SH-SY5Y (cell line): ENCODE measurements at regions not wholly inside any gene's neighbourhood (a gene's known extent, or its start where the extent isn't known, plus 50 kb on each side); places are given as distances from the start of the nearest gene placed in this dataset.

Experiments used
- GATA2 ChIP-seq: IDR thresholded peaks from 2 replicates; pipeline ENCODE4 v1.6.1; 2011; ENCODE audit warnings: mild to moderate bottlenecking, low read depth, low read length
- GATA3 ChIP-seq: IDR thresholded peaks from 2 replicates; pipeline ENCODE4 v1.6.1; 2011; ENCODE audit warnings: low read depth, mild to moderate bottlenecking, low read length, moderate library complexity

GRCh38 chr15:53918180-53919079 is 59.8 kb upstream of the UNC13C start:
- no peak for TF ChIP-seq GATA2
- TF ChIP-seq GATA3 = no peak

- no peak for TF ChIP-seq GATA2
- no peak for TF ChIP-seq GATA3
These were observed 61.1 kb upstream of the UNC13C start for GRCh38 chr15:53917109-53917508.

- TF ChIP-seq GATA2 (no peak), GATA3 (no peak)
These were observed 66.8 kb upstream of the UNC13C start for GRCh38 chr15:53911431-53911830.

GRCh38 chr15:53910852-53911251 is 67.4 kb upstream of the UNC13C start:
- TF ChIP-seq GATA3 (no peak), GATA2 (no peak)

GRCh38 chr15:53910236-53910849 is 67.9 kb upstream of the UNC13C start:
- TF ChIP-seq GATA2 (no peak), GATA3 (no peak)

GRCh38 chr15:53903129-53903528 is 75.1 kb upstream of the UNC13C start:
- TF ChIP-seq GATA2 = no peak
- TF ChIP-seq GATA3 = no peak

GRCh38 chr15:53884441-53884840 is 93.8 kb upstream of the UNC13C start:
- TF ChIP-seq GATA2 (no peak), GATA3 (no peak)

GRCh38 chr15:53882311-53882710 is 95.9 kb upstream of the UNC13C start:
- TF ChIP-seq GATA3 (no peak), GATA2 (no peak)

GRCh38 chr15:53880357-53880756 is 97.9 kb upstream of the UNC13C start:
- TF ChIP-seq GATA2 = no peak
- TF ChIP-seq GATA3 = no peak

- TF ChIP-seq GATA3 = no peak
These were observed 102.5 kb upstream of the UNC13C start for GRCh38 chr15:53875711-53876110.

- TF ChIP-seq GATA3 = no peak
- no peak for TF ChIP-seq GATA2
These were observed 103.1 kb upstream of the UNC13C start for GRCh38 chr15:53875139-53875538.

- TF ChIP-seq GATA3 (no peak), GATA2 (no peak)
These were observed 105.8 kb upstream of the UNC13C start for GRCh38 chr15:53872410-53872809.

GRCh38 chr15:53869806-53870073 is 108.5 kb upstream of the UNC13C start:
- TF ChIP-seq GATA2 = no peak
- TF ChIP-seq GATA3 = no peak

GRCh38 chr15:53869044-53869805 is 109.0 kb upstream of the UNC13C start:
- TF ChIP-seq GATA3 (no peak), GATA2 (no peak)

- TF ChIP-seq GATA2 = no peak
- TF ChIP-seq GATA3 = no peak
These were observed 102.9 kb upstream of the WDR72 start for GRCh38 chr15:53862386-53862785.

- TF ChIP-seq GATA2 (no peak), GATA3 (no peak)
These were observed 102.3 kb upstream of the WDR72 start for GRCh38 chr15:53861792-53862191.
